UCSD-AML1 (cell line): ENCODE measurements at regions not wholly inside any gene's neighbourhood (a gene's known extent, or its start where the extent isn't known, plus 50 kb on each side); places are given as distances from the start of the nearest gene placed in this dataset.
"Not testable (repeated sequence)": the region's sequence is repeated elsewhere in the genome, so short reads cannot be mapped to it uniquely, and the experiment has no call there.

Source experiments
- DNase-seq: peaks from one replicate; lab custom pipeline; 2025; ENCODE audit not compliant: unreplicated experiment; lab: John Stamatoyannopoulos, UW

DNA sequence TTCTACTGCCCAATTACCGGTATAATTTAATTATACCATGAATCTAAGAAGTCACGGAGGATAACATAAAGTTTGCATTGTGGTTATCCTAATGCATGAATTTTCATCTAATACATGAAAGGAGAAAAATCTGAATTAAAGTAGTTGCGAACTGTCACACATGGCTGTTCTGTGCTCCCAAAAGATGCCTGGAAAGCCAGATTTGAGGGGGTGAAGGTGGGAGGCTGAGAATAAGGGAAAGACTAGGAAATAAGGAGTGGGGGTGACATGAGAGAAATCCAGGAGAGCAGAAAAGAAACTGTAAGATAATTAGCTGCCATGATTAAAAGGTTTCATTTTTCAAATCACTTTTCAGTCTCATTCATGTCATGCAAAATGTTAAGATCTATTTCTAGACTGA is 1582.7 kb downstream of the STIM2 start:
- no peak for DNase-seq

DNA sequence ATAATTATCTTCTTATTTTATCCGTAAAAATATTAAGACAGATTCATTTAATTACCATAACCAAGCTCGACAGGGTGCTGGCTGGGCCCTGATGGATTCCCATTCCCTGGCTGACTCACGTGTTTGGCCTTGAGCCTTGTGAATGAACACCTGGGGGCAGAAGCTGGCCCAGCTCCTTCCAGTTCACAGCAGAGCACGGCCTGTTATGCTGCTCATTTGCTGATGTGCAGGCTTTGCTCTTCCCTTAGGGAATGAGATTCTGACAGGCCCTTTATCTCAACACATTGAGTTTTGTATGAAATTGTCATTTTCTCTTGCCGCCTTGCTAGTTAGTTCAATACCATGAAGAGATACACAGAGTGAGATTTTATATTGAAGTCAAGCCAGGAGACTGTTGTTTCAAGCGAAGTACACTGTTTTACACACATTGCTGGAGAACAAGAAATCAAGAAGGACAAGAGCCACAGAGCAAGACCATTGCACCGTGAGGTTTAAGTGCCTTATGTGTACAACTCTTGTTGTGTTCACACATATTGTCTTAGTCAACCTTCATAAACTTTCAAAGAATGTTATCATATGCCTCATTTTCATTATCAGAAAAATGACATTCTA is 1583.3 kb downstream of the STIM2 start:
- DNase-seq, result no peak

DNA sequence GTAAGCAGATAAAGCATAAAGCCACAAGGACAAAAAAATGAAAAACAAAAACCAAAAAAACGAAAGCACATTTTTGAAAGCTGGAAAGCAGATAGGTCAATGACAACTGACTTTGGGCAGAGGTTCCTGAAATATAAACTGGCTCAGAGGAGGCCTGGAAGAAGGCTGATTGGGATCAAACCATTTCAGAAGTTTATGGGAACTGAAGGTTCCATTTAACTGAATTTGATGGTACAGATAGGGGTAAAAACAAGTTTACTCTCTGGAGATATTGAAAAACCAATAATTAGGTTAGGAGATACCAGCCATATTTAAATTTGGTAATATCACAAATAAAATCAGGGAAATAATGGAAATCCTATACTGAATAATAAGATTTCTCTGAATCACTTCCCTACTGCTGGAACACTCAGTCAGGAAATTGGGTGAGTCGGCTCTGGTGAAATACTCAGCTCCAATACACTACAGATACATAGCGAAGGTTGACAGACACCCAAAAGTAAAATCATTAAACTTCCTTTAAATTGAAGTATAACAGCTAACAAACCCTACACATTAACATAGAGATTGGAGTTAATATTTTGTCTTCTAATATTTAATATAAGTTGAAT is 1584.3 kb downstream of the STIM2 start:
- DNase-seq, result no peak

DNA sequence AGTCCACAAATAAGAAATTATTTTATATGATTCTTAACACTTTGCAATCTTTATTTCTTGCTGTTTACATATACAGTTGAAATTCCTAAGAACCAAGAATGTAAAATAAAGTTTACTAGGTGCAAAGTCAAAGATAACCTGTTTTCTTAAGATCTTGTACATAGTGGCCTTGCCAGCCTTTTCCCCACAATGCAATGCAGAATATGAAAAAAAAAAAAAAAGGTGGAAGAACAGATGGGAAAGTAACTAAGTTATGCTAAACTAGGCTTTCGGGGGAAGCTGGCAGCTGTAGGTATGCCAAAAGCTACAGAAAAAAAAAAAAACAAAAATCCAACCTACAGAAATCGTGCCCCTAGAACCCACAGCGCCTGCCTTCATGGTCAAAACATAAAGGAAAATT is 1588.4 kb downstream of the STIM2 start:
- no peak for DNase-seq

DNA sequence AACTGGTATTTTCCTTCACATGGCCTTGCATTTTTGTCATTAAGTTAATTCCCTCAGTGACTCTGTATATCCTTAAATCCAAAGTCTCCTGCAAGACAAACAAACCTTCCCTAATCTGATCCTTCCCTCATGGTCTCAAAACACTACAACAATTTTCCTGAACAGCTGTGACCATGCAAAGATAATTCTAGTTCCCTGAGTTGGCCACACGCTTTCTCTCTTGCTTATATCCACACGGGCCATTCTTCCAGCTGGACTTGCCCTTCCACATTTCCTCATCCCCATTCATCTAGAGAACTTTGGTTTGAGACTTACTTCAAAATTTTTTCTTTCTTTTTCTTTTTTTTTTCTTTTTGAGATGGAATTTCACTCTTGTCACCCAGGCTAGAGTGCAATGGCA is 1590.7 kb downstream of the STIM2 start:
- no peak for DNase-seq

DNA sequence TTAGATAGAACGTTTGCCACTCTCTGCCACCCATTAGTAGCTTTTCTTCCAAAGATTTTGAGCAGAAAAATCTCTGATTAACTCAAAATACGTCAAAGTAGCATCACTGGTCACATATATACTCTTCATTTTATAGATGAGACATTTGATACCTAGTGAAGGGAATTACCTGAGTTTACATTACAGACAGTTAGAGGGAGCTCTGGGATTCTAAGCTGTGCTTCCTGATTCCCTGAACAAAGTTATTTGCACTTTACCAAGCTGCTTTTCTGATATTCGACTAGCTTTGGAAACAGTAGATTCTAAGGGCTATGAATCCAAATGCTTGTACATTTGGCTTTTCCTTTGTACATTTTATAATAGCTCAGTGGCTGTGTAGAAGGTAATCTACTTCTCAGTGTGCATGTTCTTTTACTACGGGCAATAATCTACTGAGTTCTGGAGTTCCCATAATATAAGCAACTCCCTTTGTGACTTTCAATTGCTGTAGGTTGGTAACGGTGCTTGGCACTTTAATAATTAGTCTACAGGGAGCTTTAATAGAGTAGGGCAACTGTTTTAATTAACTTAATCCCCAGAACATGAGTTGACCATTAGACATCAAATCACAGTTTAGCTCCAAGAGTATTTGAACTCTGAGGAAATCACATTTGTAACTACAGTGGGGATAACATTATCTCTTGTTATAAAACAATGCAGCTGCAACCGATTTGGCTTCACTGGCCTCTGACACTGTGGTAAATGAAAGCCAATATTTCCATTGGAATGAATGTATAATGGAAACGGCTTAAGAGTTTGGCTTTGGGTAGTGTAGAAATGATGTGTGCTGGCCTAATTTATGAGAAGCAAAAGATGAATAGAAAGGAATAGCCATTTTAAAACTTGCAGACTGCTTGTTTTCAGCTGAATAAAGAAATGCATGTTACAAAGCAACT is 1602.4 kb downstream of the STIM2 start:
- DNase-seq, result no peak

DNA sequence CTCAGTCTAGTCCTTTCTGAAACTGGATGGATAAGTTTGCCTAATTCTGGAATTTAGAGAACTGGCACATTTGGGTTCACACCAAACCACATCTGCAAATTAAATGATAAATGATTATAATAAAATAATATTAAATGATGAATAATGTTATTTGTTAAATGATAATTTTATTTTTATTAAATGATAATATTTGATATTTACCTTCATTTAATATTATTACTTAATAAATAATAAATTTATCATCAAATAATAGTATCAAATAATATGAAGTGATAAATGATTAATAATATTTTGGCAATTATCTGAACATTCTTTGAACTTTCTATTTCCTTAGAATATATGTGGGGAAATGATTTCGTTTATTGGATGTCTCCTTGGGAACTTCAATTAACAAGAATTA is 1604.2 kb downstream of the STIM2 start:
- DNase-seq, result no peak

DNA sequence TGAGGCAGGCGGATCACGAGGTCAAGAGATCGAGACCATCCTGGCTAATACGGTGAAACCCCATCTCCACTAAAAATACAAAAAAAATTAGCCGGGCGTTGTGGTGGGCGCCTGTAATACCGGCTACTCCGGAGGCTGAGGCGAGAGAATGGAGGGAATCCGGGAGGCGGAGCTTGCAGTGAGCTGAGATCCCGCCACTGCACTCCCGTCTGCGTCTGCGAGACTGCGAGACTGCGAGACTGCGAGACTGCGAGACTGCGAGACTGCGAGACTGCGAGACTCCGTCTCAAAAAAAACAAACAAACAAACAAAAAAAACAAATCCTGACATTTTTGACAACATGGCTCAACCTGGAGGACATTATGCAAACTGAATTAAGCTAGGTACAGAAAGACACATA is 1606.2 kb downstream of the STIM2 start:
- not testable (repeated sequence) for DNase-seq

DNA sequence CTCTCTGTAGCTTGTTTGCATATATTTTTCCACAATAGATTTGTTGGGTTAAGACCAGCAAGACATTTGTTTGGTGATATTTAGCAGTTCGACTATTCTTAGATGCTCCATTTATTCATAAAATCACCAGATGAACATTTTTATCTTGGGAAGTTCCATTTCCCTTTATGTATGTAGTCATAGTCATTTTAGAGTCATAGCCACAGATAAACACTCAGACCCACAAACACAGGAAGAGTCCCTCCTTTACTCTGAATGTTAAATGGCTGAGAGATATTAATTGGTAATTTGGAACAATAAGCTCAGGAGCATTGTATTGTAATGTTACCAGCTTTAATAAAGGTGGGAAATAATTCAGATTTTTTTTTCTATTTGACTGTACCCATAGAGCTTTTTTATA is 1608.7 kb downstream of the STIM2 start:
- DNase-seq, result no peak

DNA sequence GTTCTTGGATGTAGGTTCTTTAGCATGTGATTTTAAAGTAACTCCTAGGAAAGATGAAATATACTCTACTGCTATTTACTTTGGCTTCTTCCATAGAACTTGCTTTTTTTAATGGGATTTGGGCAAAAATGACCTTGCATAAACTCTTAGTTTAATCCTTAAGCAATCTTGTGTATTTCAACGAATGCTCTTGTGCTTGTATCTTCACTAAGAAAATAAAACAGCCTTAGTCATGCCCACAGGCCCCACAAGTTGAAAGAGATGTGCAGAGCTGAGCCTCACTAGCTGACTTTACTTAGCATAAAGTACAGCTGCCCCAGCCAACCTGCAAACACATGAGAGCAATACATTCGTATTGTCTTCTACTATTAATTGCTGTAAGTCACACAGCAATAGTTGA is 1609.2 kb downstream of the STIM2 start:
- no peak for DNase-seq

DNA sequence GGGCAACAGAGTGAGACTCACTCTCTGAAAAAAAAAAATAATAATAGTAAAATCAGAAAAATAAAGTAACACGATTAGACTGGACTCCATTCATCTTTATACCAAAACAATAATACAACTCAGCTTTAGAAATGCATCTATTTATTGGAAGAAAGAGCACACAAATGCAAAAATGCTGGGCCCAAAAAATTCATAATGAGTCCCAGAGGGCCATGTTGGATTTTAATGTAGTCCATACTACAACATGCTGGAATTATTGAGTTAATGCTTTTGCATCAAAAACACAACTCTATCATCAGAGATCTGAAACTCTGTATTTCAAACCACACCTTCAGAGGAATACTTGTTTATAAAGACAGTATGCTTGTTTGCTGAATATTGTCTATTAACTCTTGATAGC is 1614.7 kb downstream of the STIM2 start:
- DNase-seq, result no peak

DNA sequence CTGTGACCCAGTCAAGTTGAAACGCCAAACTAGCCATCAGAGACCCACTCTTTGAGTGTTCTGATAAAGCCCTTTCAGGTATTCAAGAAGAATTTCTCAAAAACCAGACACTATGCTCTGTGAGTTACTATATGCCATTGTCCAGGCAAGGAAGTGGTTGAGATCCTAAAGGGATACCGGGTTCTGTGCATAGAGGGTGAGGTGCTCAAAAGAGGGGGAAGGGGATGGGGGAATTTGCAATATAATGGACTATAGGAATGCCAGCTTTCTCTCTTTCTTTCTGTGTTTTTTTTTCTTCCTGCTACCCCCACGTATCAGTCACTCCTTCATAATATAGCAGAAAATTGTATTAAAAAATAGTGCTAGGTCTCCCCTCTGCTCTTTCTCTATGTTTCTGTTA is 1619.0 kb downstream of the STIM2 start:
- DNase-seq, result no peak

DNA sequence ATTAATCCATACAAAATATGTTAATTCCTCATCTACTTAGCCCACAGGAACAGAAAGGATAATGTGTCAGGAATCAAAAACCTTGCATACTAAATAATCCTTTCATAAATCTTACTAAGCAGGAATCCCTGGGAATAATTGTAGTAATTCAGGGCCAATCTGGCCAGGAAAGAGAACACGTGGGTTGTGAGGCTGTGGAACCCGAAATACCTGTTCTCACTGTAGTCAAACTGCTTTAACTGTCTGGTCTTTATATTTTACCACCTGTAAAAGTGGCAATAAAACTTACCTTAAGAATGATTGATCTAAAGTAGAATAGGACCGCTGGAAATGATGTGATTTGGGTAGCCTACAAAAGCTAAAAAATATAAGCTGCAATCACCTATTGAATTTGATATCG is 1620.9 kb downstream of the STIM2 start:
- no peak for DNase-seq

DNA sequence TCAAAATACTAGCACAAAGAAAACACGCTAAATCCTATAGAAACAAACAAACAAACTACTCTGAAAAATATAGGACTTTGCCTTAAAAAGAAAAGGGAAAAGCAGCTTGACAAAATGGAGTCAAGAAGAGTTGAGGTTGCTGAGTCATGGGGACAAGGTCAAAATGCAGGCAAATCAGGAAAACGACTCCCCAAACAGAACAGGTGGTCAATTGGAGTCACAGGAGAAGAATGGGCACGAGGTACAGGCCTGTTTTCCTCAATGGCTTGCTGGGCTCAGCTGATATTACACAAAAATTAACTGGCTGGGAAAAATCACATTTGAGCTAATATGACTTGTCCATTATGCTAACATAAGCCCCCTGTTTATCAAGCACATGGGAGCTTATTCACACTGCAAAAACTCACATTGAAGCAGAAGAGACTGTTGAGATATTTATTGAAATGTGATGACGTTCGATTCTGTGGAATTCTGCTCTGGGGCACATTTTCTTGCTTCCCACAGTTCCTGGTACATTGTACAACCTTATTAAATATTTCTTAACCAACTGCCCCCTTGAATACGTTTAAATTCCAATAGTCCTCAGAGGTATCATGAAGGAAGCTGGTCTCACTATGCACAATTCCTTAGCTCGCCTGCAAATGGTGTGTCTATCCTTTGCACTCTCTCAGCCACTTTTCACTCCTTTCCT is 1622.1 kb downstream of the STIM2 start:
- DNase-seq, result no peak

DNA sequence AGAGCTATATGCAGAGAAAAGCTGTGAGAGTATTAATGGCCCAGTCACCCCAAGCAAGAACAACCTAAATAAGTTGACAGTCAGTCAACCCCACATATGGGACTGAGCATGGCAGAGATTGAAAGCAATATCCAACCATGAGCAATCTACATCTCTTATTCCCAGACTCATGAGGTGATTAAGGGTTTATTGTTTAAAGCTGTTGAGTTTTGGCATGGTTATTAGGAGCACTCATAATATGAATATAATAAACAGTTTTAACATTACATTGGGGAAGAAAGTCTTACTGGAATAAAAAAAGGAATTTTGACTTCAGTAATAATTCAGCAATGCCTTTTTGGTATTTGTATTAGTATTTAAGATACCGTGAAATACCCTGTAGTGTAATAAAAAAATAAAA is 1627.4 kb downstream of the STIM2 start:
- DNase-seq, result no peak

DNA sequence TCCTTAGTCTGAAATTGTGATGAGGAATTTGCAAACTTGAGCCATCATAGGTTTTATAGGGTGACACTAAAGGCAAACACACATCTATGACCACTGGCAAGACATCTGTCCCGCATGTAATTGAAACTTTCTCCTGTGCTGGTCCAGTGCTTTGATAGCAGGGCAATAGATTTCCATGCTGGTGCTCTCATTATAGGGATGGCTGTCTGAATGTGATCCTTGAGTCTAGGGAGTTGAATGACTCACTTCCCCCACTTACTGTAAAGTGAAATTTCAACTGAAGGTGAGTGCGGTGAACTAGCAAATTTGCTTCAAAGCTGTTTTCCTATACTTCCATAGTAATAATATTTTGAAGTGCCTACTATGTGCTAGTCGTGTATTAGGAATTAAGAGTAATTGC is 1630.0 kb downstream of the STIM2 start:
- no peak for DNase-seq

DNA sequence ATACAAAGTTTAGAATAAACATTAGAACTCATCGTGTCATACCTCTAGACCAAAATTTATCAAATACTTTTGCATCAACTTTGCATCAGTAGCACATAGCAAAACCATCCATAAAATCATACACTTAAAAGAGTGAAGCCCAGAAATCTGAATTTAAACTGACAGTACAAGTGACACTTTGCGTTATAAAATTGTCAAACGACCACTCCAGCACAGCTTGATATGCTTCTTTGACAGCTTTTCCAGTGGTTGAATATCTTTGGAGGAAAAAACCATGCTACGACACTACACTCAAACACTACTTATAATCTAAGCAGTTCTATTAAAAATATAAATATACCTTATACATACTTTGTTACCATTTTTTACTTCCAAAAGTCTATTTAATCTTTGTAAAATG is 1644.4 kb downstream of the STIM2 start:
- no peak for DNase-seq

DNA sequence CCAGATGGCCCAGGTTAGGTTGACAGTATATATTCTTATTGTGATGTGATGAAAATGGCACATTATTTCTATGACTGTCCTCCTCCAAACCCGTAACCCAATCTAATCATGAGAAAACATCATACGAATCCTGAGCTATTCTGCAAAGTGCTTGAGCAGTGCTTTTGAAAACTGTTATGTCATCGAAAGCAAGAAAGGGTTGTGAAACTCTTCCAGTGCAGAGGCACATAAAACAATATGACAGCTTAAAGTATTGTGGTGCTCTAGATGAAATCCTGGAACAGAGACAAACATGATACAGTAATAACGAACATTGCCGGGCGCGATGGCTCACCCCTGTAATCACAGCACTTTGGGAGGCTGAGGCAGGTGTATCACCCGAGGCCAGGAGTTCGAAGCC is 1648.0 kb downstream of the STIM2 start:
- DNase-seq, result no peak

DNA sequence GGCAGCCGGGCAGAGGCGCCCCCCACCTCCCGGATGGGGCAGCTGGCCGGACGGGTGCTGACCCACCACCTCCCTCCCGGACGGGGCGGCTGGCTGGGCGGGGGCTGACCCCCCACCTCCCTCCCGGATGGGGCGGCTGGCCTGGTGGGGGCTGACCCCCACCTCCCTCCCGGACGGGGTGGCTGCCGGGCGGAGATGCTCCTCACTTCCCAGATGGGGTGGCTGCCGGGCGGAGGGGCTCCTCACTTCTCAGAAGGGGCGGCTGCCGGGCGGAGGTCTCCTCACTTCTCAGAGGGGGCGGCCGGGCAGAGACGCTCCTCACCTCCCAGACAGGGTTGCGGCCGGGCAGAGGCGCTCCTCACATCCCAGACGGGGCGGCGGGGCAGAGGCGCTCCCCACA is 1654.1 kb downstream of the STIM2 start:
- not testable (repeated sequence) for DNase-seq

DNA sequence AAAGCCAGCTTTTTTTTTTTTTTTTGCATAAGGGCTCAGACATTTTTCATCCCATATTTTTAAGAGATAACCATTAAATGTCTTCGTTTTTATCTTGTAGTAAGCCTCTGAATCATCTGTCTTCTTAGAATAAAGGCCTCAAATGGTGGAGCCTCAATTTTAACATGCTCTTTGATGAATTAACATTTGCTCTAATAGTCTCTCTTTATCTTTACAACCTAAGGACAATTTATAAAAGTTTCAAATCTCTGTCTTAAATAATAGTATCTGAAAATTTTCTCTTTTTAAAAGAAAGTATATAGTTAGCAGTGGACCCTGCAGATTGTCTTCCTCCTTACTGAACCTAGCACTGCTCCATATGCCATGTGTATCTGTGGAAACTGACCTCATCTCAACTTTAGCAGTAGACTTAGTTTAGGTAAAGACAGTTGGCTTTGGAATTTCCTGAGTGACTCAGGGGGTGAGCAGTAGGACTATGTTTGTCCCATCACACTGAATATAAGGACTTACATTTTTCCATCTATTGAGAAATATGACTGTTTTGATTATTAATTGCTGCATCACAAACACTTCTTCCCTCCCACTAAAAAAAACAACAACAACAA is 1658.0 kb downstream of the STIM2 start:
- DNase-seq, result no peak

DNA sequence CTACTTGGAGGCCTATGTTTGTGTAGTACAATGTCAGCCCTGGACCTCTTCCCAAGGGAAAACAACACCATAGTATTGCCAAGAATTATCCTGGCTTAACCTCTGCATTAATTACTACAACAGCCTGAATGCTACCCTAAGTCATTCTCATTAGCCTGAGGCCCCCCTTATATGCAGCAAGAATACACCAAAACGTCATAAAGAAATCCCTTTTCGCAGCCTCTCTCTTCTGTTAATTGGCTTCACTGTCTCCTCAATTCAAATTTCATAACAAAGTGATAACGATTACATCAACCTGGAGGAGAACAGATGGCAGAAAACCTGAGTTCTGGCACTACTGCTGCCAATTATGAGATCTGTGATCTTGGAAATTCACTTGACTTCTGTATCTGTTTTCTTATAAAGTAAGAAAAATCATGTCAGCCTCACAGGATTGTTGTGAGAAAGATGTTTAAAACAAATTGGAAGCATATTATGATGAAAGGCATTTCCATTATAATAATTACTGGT is 1663.1 kb downstream of the STIM2 start:
- no peak for DNase-seq
